Islet of Langerhans (tissue), 1 donor: ENCODE measurements at regions not wholly inside any gene's neighbourhood (a gene's known extent, or its start where the extent isn't known, plus 50 kb on each side); places are given as distances from the start of the nearest gene placed in this dataset.

Experiments used
- FAIRE-seq: peaks from one replicate; lab custom pipeline; 2011; peaks lifted over from hg19 to GRCh38; lab: Jason Lieb, UNC

DNA sequence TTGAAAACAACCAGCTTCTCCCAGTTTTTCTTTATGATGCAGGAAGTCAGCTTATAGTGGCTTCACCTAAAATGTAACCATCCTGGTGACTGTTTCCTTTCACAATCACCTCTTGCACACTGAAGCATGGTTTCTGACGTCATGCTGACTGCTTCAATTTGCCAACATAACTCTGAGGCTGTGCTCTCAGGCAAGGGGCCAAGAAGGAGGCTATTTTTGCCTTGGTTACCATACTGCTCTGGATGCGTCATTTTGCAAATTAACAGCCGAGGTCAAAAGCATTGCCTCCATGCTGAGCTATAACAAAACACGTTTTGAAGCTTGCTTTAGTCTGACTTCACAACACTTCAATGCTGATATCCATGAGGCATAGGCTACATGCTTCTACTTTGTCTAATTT, 397.8 kb downstream of the METTL4 start:
- no peak for FAIRE-seq

- FAIRE-seq: no peak
Measured at GRCh38 chr18:2178036-2178435, 393.3 kb downstream of the METTL4 start.

DNA sequence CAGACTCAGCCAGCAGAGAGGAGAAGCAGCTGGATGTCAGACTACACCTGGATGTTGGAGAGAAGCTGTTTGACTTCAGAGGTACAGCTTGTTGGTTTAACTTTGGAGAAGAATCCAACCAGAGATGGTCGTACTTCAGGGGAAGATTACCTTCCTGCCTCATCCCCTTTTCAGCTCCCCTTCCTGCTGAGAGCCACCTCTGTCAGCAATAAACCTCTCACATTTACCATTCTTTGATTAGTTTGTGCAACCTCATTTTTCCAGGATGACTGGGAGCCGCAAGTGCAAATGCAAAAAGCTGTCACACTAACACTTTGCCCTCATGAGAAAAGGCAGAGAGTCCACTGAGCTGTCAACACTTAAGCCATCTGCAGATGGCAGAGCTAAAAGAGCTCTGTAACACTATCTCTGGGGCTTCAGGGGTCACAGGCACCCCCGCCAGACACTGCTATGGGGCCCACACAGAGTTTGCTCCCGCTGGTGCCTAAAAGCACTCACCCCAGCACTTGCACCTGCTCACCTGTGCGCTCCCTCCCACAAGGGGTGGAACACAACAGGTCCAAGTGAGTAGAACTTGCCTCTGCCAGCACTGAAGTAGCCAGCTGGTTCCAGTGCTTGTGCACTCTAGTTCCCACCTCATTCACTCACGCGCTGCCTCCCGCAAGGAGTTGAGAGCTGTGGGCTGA, 391.7 kb downstream of the METTL4 start:
- FAIRE-seq: no peak

DNA sequence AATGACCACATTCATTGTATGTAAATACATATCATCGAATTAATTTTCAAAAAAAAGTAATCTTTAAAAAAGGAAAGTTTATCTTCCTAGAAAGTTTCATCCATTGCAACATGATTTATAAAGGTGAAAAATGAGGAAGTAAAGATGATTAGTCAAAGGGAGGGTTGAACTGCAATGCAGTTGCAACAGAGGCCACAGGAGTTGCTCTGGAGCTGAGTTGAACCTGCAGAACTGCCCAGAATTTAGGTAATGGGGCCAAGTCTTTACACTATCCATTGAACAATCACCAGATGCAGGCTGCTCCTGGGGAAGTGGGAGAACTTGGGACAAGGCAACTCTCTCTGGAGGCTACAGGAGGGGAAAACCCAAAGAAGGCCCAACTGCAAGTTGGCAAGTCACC, 390.7 kb downstream of the METTL4 start:
- FAIRE-seq: no peak

GRCh38 chr18:2183432-2183831, 387.9 kb downstream of the METTL4 start:
- FAIRE-seq: no peak

DNA sequence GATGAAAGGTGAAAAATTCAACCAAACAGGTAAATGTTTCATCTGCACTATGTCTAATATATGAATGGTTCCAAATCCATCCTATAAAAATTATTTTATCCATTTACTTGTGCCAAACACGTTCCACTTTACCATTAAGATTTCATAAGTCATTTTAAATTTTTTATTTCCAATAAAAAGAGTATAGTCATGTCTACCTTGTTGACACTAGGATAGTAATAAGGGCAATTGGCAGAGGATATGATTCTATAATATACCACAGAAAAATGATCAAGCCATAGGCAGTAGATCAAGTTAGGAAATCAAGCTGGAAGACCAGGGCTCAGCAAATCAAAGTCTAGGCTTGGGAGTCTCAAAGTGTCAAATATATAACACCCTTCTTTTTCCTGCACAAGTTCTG, 384.3 kb downstream of the METTL4 start:
- no peak for FAIRE-seq

- no peak for FAIRE-seq
Measured at GRCh38 chr18:2188258-2188657, 383.0 kb downstream of the METTL4 start.

GRCh38 chr18:2191180-2191790, 380.0 kb downstream of the METTL4 start:
- FAIRE-seq: no peak

DNA sequence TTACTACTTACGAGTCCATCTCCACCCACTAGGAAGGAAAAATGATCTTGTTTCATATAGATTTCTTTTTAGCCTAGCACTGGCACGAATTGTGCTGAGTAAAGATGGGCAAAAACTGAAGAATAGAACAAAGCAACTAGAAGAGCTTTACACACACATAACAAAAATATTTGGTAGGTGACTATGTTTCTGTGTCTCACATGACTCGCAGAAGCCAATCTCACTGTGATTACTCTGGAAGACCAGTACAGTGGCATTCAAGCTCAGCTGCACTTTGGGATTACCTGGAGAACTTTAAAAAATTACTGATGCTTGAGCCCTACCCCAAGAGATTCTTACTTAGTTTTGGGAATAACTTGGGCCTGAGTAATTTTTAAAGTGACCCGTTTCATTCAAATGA, 378.7 kb downstream of the METTL4 start:
- FAIRE-seq: no peak

DNA sequence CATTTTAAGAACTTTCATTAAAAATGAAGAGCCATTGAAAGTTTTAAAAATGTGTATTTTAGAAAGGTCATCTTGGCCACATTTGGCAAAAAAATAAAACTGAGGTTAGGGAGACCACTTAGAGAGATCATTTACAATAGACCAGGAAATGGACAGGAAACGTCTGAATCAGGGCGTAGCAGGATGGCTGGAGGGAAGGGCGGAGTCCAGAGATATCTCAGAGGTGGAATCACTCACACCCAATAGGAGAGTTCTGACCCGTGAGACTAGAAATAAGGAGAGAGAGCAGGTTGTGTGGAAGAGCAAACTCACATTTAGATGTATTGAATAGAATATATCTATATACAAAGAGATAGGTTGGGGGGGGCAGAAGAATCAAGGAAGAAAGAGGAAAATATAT, 373.4 kb downstream of the METTL4 start:
- no peak for FAIRE-seq

DNA sequence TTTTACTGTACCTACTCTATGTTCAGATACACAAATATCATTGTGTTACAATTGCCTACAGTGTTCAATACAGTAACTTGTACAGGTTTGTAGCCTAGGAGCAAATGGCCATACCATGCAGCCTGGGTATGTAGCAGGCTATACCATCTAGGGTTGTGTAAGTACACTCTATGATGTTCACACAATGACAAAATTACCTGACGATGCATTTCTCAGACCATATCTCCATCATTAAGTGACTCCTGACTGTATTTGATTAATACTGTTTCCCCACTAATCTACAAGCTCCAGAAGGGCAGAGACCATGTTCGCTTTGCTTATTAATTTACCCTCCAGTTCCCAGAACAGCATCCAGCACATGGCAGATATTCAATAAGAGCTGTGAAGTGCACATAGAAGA, 372.2 kb downstream of the METTL4 start:
- no peak for FAIRE-seq

- FAIRE-seq: no peak
Measured at GRCh38 chr18:2201036-2201600, 370.2 kb downstream of the METTL4 start.

DNA sequence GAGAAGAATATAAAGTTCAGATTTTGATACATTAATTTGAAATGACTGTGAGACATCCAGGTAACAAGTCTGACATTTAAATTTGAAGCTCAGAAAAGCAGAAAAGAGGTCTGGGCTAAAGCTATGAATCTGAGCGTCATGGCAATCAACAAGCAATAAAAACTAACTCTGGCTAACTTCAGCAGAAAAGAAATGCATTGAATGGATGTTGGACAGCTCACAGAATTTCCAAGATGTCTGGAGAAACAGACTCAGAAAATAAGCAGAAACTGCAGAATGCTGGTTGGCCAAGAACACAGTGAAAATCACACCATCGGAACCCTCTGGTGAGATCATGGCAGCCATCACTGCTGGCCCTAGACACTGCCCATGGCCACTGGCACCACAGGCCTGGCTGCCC, 366.6 kb downstream of the METTL4 start:
- no peak for FAIRE-seq

- FAIRE-seq: no peak
Measured at GRCh38 chr18:2207294-2207693, 364.0 kb downstream of the METTL4 start.

GRCh38 chr18:2212598-2213205, 358.6 kb downstream of the METTL4 start:
- no peak for FAIRE-seq

DNA sequence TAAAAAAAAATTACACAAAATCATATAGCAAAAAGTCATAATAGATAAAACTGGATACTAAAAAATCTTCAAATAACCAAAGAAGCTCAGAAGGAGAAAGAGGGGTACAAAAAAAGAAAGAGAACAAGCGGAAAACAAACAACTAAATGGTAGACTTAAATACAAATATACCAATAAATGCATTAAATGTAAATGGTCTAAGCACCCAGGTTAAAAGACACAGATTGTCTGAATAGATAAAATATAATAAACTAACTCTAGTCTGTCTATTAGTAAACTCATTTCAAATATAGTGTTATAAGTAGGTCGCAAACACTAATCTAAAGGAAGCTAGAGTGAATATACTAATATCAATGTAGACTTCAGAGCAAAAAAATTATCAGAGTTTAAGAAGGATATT, 357.4 kb downstream of the METTL4 start:
- FAIRE-seq: no peak

DNA sequence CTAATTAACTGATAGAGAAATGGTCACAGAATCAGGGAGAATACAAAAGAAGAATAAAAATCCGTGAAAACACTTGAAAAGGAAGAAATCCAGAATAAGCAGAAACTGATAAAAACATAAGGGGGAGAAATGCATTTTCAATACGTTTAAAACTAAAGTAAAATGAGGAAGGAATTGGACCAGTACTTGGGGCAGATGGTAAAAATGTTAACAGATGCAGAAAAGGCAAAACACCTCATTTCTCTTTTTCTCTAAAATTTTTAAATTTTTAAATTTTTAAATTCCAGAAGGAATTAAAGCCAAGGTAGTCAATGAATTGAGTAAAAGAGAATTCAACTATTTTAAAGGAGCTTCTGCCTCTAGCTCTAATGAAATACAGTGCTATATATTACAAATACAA, 353.9 kb downstream of the METTL4 start:
- FAIRE-seq: no peak

- FAIRE-seq: no peak
Measured at GRCh38 chr18:2218101-2218500, 353.2 kb downstream of the METTL4 start.

GRCh38 chr18:2219706-2220105, 351.6 kb downstream of the METTL4 start:
- peak; percentile 81 for FAIRE-seq

GRCh38 chr18:2222270-2223185, 348.8 kb downstream of the METTL4 start:
- peak; percentile 74 for FAIRE-seq

GRCh38 chr18:2223449-2223848, 347.9 kb downstream of the METTL4 start:
- no peak for FAIRE-seq

DNA sequence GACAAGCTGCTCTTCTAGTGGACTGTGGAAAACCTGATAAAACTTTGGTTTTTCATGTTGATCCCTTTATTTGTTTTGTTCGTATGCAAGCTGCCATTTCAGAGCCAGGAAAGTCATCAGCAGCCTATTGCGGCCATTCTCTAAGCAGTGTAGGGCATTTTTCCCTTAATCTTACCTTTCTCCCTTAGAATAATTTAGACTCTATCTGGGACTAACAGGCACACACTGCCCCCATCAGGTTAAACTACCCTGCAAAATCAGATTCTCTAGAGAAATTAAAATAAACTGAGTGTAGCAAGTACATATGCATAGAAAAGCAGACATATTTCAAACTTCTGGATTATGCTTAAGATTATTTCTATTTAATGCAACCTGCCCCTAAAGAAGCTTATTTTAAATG, 347.5 kb downstream of the METTL4 start:
- FAIRE-seq: no peak

- no peak for FAIRE-seq
Measured at GRCh38 chr18:2236232-2236631, 335.1 kb downstream of the METTL4 start.
